22Rv1 (cell line): ENCODE measurements at regions not wholly inside any gene's neighbourhood (a gene's known extent, or its start where the extent isn't known, plus 50 kb on each side); places are given as distances from the start of the nearest gene placed in this dataset.

Experiments
- H3K27ac ChIP-seq: fragments of 450-650 bp; 2 replicates; pipeline ENCODE4 v1.5.1; 2017
- ZFX ChIP-seq: fragments of 450-650 bp; IDR thresholded peaks from 2 replicates; pipeline ENCODE4 v1.6.1; 2017; ENCODE audit warnings: antibody characterized with exemption, borderline replicate concordance
- TF ChIP-seq, protein P1 (sequence below): fragments of 450-650 bp; IDR thresholded peaks from 2 replicates; pipeline ENCODE4 v1.5.1; 2017; ENCODE audit warnings: mild to moderate bottlenecking

GRCh38 chr2:45258311-45258710 is 249.1 kb upstream of the SIX2 start:
- peak overlapping the region; percentile 80 for H3K27ac ChIP-seq

GRCh38 chr2:45257820-45258219 is 248.6 kb upstream of the SIX2 start:
- TF ChIP-seq, protein P1, sequence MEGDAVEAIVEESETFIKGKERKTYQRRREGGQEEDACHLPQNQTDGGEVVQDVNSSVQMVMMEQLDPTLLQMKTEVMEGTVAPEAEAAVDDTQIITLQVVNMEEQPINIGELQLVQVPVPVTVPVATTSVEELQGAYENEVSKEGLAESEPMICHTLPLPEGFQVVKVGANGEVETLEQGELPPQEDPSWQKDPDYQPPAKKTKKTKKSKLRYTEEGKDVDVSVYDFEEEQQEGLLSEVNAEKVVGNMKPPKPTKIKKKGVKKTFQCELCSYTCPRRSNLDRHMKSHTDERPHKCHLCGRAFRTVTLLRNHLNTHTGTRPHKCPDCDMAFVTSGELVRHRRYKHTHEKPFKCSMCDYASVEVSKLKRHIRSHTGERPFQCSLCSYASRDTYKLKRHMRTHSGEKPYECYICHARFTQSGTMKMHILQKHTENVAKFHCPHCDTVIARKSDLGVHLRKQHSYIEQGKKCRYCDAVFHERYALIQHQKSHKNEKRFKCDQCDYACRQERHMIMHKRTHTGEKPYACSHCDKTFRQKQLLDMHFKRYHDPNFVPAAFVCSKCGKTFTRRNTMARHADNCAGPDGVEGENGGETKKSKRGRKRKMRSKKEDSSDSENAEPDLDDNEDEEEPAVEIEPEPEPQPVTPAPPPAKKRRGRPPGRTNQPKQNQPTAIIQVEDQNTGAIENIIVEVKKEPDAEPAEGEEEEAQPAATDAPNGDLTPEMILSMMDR, result no peak
- no peak for TF ChIP-seq ZFX

More at GRCh38 chr2:45258311-45258710, 249.1 kb upstream of the SIX2 start:
- no peak for TF ChIP-seq ZFX
- TF ChIP-seq, protein P1, result no peak

DNA sequence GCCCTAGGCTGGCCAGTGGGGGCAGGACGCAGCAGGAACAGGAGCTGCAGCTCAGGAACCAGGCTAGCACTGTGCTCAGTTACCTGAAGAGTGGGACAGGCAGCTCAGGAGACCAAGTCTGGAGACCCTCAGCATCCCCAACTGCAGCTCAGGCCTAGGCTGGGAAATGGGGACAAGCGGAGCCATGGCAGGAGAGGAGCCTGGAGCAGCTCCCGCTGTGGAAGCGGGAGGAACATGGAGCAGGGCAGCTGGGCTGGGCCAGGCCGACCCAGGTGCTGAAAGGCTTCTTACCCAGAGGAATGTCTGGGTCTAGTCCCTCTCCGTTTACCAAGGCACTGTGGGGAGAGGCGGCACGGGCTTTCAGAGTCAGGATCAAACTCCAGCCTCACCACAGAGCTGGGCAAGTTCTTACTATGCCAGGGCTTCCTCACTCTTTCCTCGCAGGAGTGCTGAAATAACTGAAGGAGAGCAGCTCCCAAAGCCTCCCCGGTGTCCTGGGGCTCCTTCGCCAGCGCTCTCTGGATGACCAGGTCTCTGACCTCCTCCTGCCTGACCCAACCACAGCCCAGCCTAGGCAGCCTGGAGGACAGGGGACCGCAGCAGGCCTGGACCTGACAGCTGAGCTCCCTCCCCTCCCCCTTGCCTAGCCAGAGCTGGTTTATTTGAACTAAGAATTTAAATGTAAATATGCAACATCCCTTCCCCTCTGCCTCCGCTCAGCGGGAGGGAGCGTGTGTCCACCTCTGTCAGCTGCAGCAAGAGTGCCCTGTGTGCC is 247.8 kb upstream of the SIX2 start:
- H3K27ac ChIP-seq, result peak overlapping the region; percentile 80
- TF ChIP-seq, protein P1, result no peak
- no peak for TF ChIP-seq ZFX

More at GRCh38 chr2:45257820-45258219, 248.6 kb upstream of the SIX2 start:
- H3K27ac ChIP-seq, result peak overlapping the region; percentile 80

DNA sequence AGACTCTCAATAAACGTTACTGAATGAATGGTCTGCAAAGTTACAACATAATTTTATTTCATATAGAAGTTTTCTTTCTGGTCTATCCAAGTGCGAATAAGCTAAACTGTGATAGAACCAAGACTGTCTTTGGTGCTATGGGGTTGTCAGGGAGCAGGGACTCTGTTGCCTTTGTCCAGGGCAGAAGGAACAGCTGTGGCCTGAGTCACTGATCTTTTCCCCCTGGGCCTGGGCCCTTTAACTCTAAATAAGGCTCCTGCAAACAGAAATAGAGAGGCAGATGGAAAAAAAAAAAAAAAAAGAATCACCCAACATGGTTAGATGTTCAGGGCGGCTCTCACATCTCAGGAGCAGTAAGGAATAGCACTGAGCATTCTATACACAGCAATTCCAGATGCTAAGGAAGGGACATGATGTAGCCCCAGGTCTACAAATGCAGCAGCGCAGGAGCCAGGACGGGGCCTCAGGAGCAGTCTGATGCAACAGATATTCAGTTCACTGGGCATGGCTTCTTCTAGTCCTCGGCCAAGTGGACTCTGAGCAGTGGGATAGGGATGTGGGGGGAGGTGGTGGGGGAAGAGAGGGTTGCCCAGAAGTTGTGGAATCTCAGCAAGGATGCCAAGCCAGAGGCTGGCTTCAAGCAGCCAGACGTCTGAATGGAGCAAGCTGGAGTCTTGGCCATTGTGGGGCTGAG is 247.1 kb upstream of the SIX2 start:
- H3K27ac ChIP-seq, result no peak overlapping the region
- TF ChIP-seq, protein P1, result no peak
- no peak for TF ChIP-seq ZFX

DNA sequence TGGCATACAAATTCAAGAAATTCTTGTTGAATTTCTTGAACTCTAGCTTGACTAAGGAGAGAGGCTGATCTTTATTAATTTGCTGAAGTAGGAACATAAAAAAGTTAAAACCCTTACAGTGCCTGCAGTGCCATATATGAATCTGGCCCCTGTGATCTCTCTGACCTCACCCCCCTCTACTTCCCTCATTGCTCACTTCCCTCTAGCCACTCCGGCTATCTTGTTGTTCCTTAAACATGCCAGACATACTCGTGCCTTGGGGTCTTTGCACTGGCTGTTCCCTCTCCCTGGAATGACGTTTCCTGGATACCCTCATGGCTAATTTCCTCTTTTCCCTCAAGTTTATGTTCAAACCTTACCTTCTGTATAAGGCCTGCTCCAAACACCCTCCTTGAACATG is 246.3 kb upstream of the SIX2 start:
- TF ChIP-seq, protein P1, result no peak
- no peak for TF ChIP-seq ZFX
- no peak overlapping the region for H3K27ac ChIP-seq

DNA sequence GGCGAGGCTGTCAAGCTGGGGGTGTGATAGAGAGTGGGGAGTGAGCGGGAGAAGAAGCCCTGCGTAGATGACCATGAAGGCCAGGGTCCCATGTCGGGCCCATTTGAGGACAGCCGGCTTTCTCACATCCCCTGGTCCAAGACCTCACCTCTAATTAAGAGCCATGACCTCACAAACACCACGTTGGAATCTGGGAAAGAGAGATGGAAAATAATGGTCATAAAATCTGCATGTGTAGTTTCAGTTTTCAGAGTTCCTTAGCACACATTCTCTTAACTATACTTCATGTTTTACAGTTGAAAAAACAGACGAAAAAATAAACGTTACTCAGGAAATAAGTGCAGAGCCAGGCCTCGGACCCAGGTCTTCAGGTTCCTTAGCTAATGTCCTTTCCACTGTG is 244.8 kb upstream of the SIX2 start:
- H3K27ac ChIP-seq, result no peak overlapping the region
- TF ChIP-seq, protein P1, result no peak
- TF ChIP-seq ZFX, result no peak

- no peak overlapping the region for H3K27ac ChIP-seq
- TF ChIP-seq ZFX, result no peak
- TF ChIP-seq, protein P1, result no peak
Measured at GRCh38 chr2:45253151-45253550, 243.9 kb upstream of the SIX2 start.
